H1 (cell line): ENCODE measurements at regions not wholly inside any gene's neighbourhood (a gene's known extent, or its start where the extent isn't known, plus 50 kb on each side); places are given as distances from the start of the nearest gene placed in this dataset.

Experiments
- TF ChIP-seq, protein P1 (sequence below), 3 experiments: IDR thresholded peaks; 1 replicate in 2 of 3; 2 replicates in 1 of 3; pipeline versions ENCODE4 v1.5.1 to v1.6.1; 2011; ENCODE audit warnings: low read length in 3 of 3, mild to moderate bottlenecking in 3 of 3, inconsistent platforms in 2 of 3, low read depth in 1 of 3, moderate library complexity in 1 of 3; ENCODE audit not compliant: insufficient read depth in 1 of 3; ENCODE audit errors: control extremely low read depth in 1 of 3

DNA sequence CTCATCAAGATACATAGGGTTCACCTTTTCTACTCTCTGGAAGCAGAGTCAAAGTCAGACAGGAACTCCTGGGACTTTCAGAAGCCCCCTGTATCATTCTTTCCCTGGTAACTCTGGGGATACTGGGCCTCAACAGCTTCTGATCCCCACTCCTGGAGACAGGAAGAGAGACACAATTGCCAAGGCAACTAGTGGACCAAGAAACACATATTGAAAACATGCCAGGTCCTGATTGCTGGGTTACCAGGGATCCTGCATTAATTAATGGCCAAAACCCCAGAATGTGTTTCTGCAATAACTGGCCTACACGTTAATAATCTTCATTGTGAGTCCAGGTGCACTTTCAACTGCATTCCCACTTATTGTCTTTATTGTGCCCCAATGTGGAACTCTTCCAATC is 260.8 kb upstream of the POU2AF2 start (continued):
- TF ChIP-seq, protein P1, sequence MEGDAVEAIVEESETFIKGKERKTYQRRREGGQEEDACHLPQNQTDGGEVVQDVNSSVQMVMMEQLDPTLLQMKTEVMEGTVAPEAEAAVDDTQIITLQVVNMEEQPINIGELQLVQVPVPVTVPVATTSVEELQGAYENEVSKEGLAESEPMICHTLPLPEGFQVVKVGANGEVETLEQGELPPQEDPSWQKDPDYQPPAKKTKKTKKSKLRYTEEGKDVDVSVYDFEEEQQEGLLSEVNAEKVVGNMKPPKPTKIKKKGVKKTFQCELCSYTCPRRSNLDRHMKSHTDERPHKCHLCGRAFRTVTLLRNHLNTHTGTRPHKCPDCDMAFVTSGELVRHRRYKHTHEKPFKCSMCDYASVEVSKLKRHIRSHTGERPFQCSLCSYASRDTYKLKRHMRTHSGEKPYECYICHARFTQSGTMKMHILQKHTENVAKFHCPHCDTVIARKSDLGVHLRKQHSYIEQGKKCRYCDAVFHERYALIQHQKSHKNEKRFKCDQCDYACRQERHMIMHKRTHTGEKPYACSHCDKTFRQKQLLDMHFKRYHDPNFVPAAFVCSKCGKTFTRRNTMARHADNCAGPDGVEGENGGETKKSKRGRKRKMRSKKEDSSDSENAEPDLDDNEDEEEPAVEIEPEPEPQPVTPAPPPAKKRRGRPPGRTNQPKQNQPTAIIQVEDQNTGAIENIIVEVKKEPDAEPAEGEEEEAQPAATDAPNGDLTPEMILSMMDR (IDR thresholded peaks at IDR 0.05; ENCODE audit: control extremely low read depth in 1 of 3, insufficient read depth in 1 of 3, low read depth in 1 of 3, low read length in 3 of 3): no peak
